GM12878 (cell line): ENCODE measurements at regions not wholly inside any gene's neighbourhood (a gene's known extent, or its start where the extent isn't known, plus 50 kb on each side); places are given as distances from the start of the nearest gene placed in this dataset.

Experiments used
- STAT3 ChIP-seq: IDR thresholded peaks from 2 replicates; pipeline ENCODE4 v1.6.1; 2011; ENCODE audit warnings: low read depth, low read length, improper control_type of control experiment
- TF ChIP-seq, protein P1 (sequence below): IDR thresholded peaks from 2 replicates; pipeline ENCODE4 v1.6.1; 2012; ENCODE audit warnings: low read depth, low read length, improper control_type of control experiment

DNA sequence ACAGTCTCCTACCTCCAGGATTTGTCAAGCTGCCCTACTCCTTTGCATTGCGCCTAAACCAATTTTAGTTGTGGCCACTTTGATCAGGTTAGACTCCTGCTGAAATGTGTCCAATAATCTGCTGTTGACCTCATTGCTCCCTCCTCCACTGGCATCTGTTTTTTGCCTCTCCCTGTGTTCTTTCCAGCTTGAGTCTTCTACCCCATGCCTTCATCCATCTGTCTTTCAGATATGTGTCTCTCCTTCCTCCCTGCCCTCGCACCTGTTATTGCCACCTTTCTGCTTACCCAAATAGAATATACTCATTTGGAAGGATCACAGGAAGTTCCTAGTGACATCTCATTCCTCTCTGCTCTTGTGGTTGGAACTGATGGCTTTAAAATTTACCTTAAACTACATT, 366.6 kb upstream of the CLNK start:
- no peak for TF ChIP-seq STAT3
- TF ChIP-seq, protein P1, sequence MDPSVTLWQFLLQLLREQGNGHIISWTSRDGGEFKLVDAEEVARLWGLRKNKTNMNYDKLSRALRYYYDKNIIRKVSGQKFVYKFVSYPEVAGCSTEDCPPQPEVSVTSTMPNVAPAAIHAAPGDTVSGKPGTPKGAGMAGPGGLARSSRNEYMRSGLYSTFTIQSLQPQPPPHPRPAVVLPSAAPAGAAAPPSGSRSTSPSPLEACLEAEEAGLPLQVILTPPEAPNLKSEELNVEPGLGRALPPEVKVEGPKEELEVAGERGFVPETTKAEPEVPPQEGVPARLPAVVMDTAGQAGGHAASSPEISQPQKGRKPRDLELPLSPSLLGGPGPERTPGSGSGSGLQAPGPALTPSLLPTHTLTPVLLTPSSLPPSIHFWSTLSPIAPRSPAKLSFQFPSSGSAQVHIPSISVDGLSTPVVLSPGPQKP: no peak
